ENCODE measurements at regions not wholly inside any gene's neighbourhood (a gene's known extent, or its start where the extent isn't known, plus 50 kb on each side); places are given as distances from the start of the nearest gene placed in this dataset.

GRCh38 chrX:40282946-40283660, 185.3 kb upstream of the BCOR start:
- in situ Hi-C loops (cut with MboI; ENCODE audit: low sequenced_read_pairs), result no loop called here

DNA sequence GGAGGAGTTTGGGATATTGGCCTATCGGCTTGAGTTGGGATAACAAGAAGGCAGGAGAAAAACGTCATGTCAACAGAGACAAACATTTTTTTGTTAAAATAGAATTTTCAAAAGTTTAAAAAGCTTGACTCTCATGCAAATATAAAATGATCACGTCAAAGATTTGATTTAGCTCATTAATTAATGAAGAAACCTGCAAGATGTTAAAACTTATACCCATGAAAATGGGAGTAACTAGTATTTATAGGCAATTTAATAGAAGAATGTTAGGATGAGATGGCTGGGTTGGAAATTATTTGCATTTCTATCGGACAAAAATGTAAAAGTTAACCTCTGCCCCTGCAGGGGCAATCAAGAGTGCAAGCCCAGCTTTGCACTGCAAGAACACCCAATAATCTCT, 184.6 kb upstream of the BCOR start:
- in situ Hi-C loops (cut with MboI; ENCODE audit: low sequenced_read_pairs), result no loop called here

DNA sequence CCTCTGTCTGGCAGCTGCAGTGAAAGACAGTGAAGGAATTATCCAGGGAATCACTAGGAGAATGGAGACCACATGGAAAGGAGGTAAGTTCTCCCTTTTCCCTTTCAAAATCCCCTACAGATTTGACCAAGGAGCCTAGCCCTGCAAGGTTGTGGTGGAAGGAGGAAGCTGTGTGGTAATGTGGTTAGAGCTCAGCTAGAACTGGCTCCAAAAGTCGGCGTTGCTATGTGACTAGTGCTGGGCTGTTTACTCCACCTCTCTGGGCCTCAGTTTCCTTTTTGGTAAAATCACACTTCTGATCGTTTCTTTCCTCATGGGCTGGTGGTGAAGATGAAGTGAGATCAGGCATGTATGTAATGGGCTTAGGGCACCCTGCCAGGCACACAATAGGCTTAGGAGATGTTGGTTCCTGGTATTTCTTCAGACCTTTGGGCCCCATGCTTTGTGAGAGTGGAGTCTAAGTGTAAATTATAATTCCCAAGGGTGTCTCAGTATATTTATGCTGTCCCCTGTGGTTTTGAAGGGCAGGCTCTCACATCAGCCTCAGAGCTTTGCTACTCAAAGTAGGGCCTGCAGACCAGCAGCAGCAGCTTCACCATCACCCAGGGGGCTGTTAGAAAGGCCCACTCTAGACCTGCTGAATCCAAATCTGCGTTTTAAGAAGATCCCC, 183.7 kb upstream of the BCOR start:
- in situ Hi-C loops (cut with MboI; ENCODE audit: low sequenced_read_pairs), result no loop called here

- in situ Hi-C loops (cut with MboI; ENCODE audit: low sequenced_read_pairs), result no loop called here
Measured at GRCh38 chrX:40279762-40280161, 182.0 kb upstream of the BCOR start.

DNA sequence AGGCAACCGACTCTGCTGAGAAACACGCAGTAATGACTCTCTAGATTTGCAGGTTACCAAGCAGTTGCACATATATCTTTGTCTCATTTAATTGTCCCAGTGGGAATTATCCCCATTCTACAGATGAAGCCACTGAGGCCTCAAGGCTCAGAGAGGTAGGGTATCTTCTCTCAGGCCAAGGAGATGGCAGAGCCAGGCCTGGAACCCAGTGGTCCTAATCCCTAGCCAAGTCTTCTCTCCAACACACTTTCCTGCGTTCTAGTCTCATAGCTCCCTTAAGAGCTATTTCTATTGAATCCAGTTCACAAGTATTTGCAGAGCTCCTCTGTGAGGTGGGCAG, 181.3 kb upstream of the BCOR start:
- in situ Hi-C loops (cut with MboI; ENCODE audit: low sequenced_read_pairs), result no loop called here

DNA sequence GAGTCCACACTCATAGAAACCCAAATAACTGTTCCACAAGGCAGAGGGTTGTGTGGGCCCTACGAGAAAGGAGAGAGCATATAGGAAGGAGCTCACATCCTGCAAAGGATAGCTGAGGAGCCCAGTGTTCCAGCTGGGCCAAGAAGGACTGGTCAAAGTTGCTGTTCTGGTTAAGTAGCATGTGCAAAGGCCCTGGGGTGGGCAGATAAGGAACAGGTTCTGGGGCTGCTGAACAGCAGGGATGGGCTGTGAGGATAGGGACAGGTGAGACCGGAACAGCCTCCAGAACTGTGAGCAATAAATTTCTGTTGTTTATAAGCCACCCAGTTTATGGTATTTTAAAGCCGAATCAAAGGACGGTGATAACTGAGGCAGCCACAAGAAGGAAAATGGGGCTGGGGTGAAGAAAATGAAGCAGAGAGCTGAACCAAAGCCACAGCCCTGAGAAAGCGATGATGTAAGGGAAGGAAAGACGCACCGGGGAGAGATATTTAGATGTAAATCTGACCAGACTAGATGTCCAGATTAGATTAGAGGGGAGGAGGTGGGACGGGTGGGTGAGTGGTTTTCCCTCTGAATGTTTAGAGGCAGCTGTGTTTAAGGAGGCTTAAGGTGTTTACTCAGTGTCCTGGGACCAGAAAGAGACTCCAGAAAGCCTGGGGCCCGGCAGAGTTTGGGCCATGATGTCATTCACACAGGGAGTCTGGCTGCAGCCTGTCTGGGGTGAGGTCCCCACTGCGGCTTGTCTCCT, 180.8 kb upstream of the BCOR start:
- in situ Hi-C loops (cut with MboI; ENCODE audit: low sequenced_read_pairs), result no loop called here

GRCh38 chrX:40277672-40278071, 179.9 kb upstream of the BCOR start:
- in situ Hi-C loops (cut with MboI; ENCODE audit: low sequenced_read_pairs), result no loop called here

DNA sequence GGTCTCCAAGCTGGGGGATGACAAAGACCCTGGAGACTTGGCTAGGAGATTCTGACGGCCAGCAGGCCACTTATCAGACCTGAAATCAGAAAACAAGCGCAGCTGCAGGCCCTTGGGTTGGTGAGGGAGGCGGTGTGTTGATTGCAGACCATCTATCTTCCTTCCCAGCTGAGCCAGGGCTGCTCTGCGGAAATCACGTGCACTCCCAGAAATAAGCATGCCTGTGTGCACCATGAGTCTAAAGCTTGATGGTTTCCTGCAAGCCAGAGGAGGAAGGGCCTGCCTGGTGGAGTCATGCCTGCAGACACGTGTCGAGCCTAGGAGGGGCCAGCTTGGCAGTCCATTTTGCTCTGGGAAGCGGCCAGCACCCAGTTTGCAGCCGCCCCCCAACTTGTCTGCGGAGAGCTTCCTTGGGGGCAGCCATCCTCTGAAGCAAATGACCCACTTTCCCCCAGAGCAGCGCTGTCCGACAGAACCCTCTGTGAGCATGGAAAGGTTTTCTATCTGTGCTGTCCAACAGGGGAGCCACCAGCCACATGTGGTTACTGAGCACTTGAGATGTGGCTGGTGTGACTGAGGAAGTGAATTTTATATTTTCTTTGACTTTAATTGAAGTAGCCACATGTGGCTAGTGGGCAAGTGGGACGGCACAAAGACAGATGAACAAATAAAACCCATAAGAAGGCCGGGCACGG, 175.7 kb upstream of the BCOR start:
- in situ Hi-C loops (cut with MboI; ENCODE audit: low sequenced_read_pairs), result no loop called here

DNA sequence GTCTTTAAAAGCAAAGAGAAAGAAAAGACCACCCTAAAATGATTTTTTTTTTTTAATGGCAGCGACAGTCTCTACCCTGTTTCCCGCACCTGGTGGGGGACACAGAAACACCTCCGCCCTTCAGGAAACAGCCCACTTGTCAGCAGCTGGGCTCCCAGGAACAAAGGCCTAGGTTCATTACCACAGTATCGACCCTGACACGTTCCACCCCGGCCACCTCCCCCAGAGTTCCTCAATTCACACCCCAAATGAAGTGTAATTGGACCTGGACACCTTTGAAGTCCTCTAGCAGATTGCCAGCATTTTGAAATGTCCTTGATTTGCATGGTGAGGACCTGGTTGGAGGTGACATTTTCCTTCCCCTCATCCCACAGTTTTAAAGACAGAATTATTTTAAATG, 175.0 kb upstream of the BCOR start:
- in situ Hi-C loops (cut with MboI; ENCODE audit: low sequenced_read_pairs), result no loop called here

DNA sequence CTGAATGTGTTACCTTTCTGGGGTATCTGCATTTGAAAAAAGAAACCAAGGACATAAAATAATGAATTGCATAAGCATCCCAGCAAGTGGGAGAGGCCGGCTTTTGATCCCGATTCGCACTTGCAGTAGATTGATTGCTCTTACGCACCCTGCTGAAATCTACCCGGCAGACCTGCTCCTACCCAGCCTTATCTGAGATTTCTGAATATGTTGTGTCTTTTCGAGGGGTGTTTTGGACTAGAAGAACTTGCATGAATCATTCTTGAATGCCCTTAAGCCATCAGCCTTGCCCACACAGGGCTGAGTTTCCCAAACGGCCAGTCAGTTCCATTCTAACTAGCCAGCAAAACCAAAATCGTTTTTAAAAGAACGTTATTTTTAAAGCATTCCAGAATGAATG, 174.4 kb upstream of the BCOR start:
- in situ Hi-C loops (cut with MboI; ENCODE audit: low sequenced_read_pairs), result no loop called here

- in situ Hi-C loops (cut with MboI; ENCODE audit: low sequenced_read_pairs), result no loop called here
Measured at GRCh38 chrX:40268188-40268520, 170.4 kb upstream of the BCOR start.

DNA sequence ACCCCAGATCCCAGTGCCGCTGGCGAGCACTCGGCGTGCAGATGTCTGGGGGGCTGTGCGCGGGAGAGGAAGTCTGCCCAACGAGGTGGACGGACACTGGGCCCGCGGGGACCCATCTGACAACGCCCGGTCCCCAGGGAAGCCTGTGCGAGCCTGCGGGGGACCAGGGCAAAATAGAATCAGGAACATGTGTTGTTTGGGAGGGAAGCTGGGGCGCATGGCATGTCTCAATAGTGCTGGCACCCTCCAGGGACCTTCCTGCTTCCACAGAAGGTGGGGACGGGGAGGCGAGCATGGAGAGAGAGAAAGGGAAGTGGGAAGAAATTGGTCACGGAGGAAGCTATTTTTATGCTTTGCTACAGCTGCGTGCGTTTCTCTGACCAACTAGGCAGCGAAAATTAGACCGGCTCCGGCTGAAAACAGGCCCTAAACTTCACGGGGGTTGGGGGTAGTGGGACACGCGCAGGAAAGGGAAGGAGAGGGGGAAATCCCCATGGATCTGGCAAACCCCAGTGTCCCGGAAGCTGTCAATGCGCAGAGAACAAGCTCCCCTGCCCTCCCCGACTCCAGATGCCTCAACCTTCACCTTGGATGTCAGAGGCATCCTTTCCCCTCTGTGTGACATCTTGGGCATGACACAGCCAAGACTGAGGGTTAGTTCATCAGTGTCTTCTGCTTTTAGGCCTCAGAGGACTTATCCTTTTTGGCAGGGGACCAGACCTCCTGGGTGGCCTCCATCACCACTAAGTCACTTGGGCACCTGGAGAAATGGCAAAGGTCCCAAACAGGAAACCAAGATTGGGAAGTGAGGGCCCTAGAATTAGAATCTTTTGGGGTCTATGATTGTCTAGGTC, 169.8 kb upstream of the BCOR start:
- in situ Hi-C loops (cut with MboI; ENCODE audit: low sequenced_read_pairs), result no loop called here

- in situ Hi-C loops (cut with MboI; ENCODE audit: low sequenced_read_pairs), result no loop called here
Measured at GRCh38 chrX:40266490-40267333, 169.0 kb upstream of the BCOR start.

- in situ Hi-C loops (cut with MboI; ENCODE audit: low sequenced_read_pairs), result no loop called here
Measured at GRCh38 chrX:40265936-40266335, 168.2 kb upstream of the BCOR start.

- in situ Hi-C loops (cut with MboI; ENCODE audit: low sequenced_read_pairs), result no loop called here
Measured at GRCh38 chrX:40263014-40263560, 165.3 kb upstream of the BCOR start.

- in situ Hi-C loops (cut with MboI; ENCODE audit: low sequenced_read_pairs), result no loop called here
Measured at GRCh38 chrX:40262157-40263013, 164.6 kb upstream of the BCOR start.

DNA sequence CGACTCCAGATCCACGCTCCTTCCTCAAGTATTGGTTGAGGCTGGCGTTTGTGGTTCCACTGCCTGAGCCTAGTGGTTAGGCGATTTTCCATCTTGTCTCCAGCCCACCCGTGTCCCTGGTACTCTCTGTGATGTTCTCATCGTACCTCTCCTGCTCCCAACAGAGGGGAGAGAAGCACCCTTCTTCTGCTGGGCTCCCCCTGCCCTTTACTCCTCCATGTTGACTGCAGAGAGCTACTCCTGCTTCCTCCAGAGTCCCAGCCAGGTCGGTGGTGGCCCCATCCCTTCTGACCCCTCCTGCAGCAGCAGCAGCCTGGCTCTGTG, 164.0 kb upstream of the BCOR start:
- in situ Hi-C loops (cut with MboI; ENCODE audit: low sequenced_read_pairs), result no loop called here

DNA sequence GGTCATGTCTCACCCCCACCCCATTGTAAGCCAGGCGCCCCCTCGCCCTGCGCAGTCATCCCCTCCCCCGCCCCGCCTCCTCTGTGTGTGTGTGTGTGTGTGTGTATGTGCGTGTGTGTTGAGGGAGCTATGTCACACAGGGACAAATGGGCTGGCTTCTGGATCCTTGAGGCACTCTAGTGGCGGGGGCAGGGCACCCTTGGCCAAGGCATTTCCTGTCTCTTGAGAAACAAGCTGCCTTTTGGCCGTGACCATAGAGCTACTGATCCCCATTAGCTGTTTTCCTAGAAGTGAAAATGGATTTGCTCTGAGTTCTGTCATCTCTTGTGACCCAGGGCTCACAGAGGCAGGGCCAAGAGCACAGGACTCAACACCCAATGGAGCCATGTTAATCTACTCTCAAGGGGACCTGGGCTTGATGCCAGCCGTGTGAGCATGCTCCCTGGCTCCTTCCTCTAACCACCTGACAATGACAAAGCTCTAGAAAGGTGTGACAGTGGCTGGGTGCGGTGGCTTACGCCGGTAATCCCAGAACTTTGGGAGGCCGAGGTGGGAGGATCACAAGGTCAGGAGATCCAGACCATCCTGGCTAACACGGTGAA, 162.5 kb upstream of the BCOR start:
- in situ Hi-C loops (cut with MboI; ENCODE audit: low sequenced_read_pairs), result no loop called here

All from HL-60/S4 treated with retinoic acid at 250 ng/mL for 4 days and 3 days (cell line).